Amniotic epithelial cell (primary cell): ENCODE measurements at regions not wholly inside any gene's neighbourhood (a gene's known extent, or its start where the extent isn't known, plus 50 kb on each side); places are given as distances from the start of the nearest gene placed in this dataset.
A peak's percentile ranks its signal among the peaks of the same experiment; 100 is the strongest.
"Not testable (repeated sequence)": the region's sequence is repeated elsewhere in the genome, so short reads cannot be mapped to it uniquely, and the experiment has no call there.

Experiments
- DNase-seq: peaks from one replicate; pipeline ENCODE4 v3.0.0-alpha.2; 2010; ENCODE audit warnings: low read depth

DNA sequence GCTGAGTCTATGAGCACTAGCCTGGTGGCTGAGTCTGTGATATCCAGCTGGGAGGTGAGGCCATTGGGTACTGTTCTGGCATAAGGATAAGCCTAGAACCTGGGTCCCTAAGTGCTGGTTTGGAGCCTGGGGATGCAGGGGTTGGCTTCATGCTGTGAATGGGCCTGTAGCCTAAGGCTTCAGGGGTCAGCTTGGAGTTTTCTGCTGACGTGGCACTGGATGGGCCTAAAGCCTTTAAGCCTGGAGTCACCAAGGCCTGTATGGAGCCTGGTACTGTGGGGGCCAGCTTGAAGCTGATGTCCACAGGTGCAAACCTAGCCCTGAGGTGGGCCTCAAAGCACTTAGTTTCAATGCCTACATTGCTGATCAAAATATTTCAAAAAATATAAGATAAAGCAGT, 979.6 kb upstream of the POU3F4 start:
- DNase-seq: no peak

DNA sequence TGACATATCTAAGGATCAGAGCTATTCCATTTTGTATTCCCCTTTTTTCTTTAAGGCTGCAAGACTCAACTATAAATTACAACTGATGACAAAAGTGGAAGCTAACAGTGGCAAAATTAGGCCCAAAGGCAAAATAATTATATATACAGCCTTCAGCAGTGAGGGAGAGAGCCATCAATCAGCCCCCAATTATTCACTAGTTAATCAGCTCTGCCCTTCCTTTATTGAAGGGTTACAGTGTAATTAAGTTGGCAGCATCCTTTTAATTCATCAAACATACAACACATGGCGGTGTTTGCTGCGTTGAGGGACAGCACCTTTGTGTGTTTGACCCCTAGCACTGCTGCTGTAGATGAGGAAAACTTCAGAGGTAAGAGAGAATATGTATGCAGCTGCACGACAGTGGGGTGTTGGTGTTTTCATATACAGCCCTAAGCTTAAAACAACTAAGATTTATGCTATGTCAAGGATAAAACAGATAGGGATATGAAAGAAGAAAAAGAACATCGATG, 973.9 kb upstream of the POU3F4 start:
- DNase-seq: no peak

DNA sequence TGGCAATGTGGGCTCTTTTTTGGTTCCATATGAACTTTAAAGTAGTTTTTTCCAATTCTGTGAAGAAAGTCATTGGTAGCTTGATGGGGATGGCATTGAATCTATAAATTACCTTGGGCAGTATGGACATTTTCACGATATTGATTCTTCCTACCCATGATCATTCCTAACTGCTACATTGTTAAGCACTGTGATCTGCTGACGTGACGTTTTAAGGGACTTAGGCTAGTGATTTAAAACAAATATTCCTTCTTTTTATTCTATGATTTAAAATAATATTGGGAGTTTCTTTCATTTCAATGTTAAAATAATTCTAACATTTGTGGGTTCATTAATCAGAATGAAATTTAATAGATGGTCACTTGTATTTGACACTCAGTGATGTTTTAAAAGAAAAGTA, 970.9 kb upstream of the POU3F4 start:
- not testable (repeated sequence) for DNase-seq

DNA sequence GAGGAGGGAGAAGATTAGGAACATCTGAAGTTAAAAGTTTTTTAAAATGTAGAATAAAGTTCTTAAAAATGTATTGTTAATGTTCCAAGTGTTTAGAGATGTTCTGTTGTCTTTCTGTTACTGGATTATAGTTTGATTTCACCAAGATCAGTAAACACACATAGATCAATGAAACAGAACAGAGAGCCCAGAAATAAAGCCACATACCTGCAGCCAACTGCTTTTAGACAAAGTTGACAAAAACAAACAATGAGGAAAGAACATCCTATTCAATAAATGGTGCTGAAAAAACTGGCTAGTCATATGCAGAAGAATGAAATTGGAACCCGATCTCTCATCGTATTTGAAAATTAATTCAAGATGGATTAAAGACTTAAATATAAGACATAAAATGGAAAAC, 966.3 kb upstream of the POU3F4 start:
- no peak for DNase-seq

DNA sequence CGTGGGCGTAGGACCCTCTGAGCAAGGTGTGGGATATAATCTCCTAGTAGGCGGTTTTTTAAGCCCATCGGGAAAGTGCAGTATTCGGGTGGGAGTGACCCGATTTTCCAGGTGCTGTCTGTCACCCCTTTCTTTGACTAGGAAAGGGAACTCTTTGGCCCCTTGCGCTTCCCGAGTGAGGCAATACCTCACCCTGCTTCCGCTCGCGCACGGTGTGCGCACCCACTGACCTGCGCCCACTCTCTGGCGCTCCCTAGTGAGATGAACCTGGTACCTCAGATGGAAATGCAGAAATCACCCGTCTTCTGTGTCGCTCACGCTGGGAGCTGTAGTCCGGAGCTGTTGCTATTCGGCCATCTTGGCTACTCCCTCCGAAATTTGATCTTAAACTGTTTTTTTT, 955.9 kb upstream of the POU3F4 start:
- not testable (repeated sequence) for DNase-seq

DNA sequence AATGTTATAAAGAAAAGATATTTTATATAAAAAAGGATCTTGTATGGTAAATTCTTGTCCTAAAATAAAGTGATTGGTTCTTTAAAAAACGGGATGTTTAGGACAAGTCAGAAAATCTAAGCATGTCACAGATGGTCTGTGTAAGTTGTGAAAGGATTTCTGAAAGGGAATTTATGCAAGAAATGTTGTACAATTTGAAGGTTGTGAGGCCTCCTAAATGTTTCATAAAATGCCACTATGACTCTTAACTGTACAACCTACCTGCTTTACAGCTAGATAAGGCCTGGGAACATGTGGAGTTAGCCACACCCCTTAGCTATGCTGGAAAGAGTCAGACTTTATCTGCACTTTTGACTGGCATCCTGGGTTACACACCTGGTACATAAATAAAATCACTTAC, 951.5 kb upstream of the POU3F4 start:
- DNase-seq: no peak

DNA sequence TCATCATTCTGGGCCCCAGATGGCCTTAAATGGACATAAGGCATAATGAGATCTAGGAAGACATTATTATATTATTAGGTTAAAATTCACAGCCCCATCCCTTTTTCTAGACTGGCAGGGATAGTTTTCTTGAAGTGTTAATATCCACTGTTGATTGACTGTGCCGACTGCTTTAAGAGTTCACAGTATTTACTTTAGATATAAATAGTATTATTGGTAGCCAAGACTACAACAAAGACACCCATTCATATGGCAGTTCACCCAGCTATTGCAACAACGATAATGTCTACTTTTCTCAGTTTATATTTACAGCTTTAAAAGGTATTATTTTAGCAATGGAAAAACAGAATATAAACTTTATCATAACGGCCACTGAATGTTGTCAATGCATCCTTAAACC, 922.2 kb upstream of the POU3F4 start:
- no peak for DNase-seq

DNA sequence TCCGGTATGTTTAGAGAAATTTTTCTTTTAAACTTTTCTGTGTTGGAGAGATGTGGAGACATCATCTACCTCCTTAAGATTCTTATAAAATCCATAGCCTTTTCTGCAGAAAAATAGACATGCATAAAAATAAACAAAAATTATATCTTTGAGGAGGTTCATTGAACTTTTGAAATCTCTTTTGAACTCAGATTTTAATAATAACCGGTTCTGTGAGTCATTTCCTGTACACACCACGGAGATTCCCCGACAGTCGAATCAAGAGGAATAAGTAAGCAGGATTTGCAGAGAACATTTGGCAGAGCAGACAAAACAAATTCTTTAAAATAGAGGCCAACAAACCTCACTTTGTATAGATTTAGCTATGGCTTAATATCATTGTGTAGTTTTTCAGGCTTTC, 918.7 kb upstream of the POU3F4 start:
- DNase-seq: no peak

DNA sequence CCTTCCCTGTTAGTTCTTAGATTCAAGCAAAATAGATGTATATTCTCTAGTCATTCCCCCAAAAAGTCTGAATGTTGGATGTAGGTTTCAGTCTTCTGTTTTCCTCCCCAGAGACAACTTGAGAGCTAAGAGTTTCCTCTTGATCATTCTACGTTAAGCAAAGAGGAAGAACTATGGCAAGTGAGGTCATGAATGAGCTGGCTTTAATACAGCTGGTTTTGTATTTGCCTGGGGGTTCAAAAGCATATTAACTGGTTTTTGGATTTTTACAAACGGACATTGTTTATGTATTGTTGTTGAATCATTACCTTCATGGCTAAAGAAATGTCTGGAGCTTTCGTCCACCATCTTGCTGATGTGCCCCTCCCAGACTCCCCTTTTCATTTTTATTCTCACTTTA, 916.7 kb upstream of the POU3F4 start:
- no peak for DNase-seq

DNA sequence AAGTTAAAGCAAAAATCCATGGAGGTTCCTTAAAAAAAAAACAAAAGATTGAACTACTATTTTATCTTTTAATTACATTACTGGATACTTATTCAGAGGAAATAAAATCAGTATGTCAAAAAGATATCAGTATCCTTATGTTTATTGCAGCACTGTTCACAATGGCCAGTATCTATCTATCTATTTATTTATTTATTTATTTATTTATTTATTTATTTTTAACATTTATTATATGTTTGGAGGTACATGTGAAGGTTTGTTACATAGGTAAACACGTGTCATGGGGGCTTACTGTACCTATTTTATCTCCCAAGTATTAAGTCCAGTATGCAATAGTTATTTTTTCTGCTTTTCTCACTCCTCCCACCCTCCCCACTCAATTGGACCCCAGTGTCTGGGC, 881.1 kb upstream of the POU3F4 start:
- no peak for DNase-seq

DNA sequence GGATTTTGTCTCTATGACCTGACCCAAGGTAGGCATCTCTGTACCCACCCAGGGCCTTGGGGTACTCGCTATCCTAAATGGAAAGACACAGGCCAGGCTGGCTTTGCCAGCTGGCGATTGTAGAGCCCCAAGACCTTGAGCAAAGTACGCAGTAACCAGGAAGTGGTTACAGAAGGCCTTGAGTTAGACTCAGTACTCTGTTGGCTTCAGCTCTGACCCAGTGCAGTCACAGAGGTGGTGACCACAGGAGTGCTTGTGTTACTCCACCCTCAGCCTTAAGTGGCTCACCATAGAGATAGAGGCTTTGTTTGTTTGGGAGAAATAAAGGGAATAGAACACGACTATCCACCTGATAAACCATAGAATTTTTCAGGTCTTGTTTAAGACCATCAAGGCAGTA, 880.5 kb upstream of the POU3F4 start:
- DNase-seq: no peak

DNA sequence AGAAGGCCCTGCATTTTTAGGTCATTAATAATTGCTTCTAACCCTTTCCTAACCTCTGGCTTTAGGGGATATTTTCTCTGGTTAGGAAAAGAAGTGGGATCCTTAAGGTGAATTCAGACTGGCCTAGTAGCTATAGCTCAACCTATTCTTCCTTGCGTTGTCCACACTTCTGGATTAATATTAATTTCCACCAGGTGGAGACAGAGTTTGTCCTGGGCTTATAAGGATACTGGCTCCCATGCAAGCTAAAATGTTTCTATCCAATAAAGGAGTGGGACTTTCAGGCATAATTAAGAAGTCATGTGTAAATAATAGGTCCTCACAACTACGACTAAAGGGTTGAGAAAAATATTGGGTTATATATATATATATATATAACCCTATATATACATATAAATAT, 860.0 kb upstream of the POU3F4 start:
- no peak for DNase-seq

DNA sequence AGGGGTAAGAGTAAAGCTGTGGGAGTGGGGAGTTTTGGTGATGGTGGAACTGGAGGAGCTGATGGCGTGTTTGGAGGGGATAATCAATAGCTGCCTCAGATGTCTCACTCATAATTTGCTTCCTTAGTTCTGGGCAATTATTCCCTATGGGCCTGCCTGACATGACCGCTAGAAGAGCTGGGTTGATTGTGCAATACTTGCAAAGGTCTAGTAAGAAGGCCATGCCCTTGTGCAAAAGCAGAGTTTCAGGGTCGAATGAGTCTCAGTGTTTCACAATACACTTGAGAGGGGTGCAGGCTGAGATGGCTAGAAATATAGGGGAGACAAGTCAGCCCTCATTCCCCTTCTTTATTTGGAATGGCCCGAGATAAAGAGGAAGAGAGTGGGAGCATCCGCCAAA, 858.4 kb upstream of the POU3F4 start:
- no peak for DNase-seq

DNA sequence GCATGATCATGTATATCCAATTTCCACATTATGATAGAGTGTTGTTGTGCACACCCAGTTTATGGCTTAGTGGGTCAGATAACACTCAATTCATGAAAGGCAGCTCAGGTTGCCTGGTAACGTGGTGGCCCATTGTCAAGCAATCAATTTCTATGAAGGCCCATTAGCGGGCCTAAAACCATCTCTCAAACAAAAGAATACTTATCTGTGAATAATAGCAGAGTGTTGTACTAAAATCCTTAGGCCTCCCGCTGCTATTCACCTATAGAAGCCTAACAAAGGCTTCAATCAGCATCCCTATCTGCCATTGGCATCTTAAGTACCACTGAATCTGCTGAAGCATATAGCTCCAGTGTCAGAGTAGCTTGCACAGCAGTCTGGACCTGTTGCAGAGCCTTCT, 849.6 kb upstream of the POU3F4 start:
- no peak for DNase-seq

DNA sequence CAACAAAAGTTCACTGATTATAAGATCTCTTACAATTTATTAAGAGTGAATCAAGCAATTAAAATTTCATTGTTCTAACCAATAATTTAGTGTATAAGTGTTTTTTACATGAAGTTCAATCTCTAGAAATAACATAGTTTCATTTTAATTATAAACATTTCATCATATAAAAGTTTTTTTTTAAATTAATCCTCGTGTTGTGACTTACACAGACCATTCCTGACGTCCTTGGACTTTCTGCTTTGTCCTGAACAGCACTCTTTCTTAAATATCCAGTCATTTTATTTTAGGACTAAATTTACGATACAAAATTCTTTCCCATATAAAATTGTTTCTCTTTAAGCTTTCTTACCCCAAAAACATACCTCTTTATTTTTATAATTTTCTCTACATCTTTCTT, 841.7 kb upstream of the POU3F4 start:
- DNase-seq: no peak

DNA sequence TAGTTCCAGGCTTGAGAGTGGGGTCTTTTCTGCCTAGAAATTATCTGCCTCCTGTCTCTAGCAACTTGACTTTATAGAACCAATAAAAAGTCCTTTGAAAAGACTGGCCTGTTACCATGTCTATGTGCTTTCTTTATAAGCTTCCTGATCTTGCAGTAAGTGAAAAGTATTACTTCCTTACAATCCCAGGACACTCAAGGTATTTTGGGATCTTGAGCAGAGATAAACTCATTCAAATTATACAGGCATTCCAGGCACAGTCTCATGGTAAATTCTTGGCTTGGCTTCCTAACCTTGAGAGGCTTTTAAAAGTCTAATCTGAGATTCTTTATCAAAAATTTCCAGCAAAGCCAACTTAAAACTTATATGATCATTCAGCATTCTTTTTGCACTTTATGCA, 833.0 kb upstream of the POU3F4 start:
- no peak for DNase-seq

DNA sequence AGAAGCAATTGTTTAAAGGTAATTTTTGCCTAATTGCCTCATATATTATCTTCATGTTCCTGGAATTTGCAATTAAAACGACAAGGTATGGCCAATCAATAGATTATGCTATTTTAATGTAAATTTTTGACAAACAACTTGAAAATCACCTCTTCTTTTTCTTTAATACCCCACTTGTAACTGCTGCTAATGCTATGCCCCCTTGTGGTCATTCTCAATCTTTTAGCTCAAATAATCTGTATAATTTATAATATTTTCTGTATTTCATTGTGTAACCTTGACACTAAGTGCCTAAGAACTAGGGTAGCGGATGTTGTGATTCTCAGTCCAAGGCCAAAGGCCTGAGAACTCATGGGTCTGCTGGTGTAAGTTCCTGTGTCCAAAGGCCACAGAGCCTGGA, 831.7 kb upstream of the POU3F4 start:
- DNase-seq: no peak

DNA sequence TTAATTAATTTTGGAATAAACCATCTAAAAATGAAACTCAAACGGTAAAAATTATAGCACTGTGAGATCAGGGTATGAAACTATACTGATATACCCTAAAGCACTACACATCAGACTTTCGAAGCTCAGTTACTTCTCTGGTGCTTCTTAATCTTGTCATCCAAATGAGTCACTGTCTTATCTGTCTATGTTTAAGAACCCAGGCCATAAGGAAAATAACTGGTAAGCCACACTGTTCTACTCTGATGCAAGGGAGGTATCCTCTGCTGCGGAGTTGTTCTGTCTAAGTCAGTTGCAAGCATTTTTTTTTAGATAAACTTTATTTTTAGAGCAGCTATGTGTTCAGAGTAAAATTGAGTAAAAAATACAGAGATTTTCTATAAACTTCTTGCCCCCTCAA, 830.8 kb upstream of the POU3F4 start:
- peak; percentile 10 for DNase-seq

DNA sequence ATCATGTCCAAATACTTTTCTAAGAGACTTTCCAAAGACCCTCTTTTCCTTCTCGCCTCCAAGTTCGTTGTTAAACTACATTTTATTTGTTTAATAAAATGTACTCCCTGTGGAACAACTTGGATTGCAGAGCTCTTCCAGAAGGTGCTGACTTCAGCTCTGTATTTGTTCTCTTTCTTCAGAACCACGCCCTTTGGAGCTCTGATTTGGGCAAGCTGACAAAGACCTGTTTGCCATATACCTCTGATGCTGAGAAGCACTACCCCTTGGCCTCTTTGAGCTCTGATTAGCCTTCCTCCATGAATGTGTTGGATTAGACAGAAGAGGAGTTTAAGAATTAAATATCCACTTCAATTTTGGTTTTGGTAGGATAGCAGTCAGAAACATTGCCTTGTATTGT, 815.1 kb upstream of the POU3F4 start:
- no peak for DNase-seq

DNA sequence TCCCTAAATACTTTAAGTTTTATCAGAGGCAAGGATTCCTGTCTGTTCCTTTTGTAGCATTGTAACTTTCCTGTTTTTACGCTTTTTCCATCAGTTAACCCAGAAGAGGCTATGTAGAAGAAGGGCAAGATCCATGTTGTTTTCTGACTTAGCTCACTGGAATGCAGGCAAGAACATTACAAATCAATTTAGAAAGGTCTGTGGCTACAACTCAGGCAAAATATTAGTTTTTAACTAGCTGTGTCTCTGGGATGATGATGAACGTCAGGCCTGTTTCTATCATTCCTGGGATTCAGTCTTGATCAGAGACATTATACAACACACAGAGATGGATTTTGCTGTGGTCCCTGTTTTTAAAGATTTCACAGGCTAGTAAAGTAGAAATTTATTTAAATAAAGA, 813.0 kb upstream of the POU3F4 start:
- no peak for DNase-seq

DNA sequence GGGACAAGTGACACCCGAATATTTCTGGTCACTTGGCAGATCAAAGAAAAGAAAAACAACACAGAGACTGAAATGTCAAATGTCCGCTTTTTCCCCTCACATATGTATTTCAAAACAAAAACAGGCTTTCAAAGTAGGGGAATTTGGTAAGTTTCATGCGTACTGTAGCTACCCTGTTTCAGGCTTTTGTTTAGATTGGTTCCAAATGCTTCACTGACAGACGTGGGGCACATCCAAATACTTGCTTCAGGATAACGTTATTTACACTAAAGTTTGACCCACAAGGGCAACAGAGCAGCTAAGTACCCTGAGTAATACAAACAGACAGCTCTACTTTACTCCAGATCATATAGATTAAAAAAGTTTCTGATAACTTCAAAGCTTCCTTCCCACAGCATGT, 804.5 kb upstream of the POU3F4 start:
- DNase-seq: no peak

DNA sequence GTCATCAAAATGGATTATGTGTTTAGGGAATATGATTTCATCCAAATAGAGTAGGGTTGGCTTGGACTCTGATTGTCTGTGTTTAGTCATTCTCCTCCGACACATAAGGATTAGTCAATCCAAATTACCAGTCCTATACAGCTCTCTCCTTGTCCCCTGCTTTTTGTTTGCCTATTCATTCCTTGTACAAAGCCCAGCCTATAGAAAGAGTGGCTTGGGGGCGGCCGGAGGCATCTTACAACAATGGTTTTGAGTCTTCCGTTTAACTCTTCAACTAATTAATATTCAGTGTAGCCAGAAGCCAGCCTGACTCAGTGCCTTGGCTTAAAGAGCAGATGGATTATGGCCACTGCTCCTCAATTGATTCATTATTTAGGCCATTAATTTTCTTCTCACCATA, 796.6 kb upstream of the POU3F4 start:
- no peak for DNase-seq

DNA sequence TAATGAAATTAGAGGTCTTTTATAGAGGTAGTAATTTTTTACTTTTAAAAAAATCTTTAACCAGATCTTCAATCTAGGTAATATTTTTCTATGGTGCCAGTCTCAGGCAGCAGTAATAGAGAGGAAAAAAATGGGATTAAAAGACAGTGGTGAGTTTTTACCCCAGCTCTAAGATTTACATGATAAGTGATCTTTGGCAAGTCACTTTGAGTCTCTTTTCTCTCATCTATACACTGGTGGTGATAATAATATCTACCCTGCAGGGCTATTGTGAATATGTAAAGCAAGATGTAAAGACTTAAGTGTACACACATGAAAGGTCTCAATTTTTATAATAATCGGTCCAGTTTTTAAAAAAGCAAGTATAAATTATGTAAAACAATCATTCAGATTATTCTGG, 786.2 kb upstream of the POU3F4 start:
- no peak for DNase-seq

DNA sequence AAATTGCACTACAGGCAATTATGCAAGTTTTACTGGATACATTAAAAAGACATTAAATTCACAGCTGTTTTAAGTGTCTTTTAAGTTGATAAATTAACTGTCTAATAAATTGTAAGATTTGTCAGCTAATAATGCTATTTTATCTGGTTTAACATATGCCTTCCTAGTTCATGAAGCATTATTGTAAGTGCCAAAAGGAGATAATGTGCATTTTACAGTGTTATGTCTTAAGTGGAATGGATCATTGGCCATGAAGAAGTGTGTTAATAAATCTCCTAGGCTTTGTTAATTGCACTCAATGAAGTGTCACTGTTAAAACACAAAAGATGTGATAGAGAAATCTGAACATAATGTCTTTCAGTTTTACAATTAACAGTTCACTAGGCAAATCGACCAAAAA, 784.3 kb upstream of the POU3F4 start:
- no peak for DNase-seq

DNA sequence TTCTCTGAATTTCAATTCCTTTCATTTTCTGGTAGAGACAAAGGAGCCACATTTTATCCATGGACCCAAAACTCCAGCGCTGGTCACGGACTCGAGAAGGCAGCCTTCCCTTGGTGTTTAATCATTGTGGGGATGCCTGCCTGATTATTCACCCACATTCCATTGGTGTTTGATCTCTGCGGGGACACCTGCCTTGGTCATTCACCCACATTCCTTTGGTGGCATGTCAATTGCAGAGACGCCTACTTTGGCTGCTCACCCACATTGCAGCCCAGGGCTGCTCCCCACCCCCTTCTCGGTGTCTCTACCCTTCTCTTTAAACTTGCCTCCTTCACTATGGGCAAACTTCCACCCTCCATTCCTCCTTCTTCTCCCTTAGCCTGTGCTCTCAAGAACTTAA, 780.7 kb upstream of the POU3F4 start:
- DNase-seq: not testable (repeated sequence)
